Body of pancreas (tissue), 4 donors: ENCODE measurements at regions not wholly inside any gene's neighbourhood (a gene's known extent, or its start where the extent isn't known, plus 50 kb on each side); places are given as distances from the start of the nearest gene placed in this dataset.

ENCODE experiments used
- ATAC-seq: fragments of 150-250 bp; one replicate; pipeline ENCODE4 v1.9.1; 2016
- DNase-seq, 4 donors: peaks; one replicate each; pipeline ENCODE4 v3.0.0-alpha.2; 2019
- H3K27ac ChIP-seq, 4 donors: fragments of 200-600 bp; sonication (generic); 1 replicate in 3 of 4; 2 replicates in 1 of 4; pipeline versions ENCODE4 v1.5.1 to v1.6.1; 2016 to 2019; ENCODE audit warnings: mild to moderate bottlenecking in 1 of 4, mixed read lengths in 1 of 4, moderate library complexity in 1 of 4
- H3K27me3 ChIP-seq, 2 donors: fragments of 200-600 bp; sonication (generic); one replicate each; pipeline ENCODE4 v1.6.0; 2016; ENCODE audit warnings: mild to moderate bottlenecking in 1 of 2
- H3K36me3 ChIP-seq, 2 donors: fragments of 200-600 bp; sonication (generic); replicated peaks in 1 of 2; 2 replicates each; pipeline ENCODE4 v1.5.1; 2016; ENCODE audit warnings: low read depth in 2 of 2; ENCODE audit not compliant: insufficient read depth in 1 of 2
- H3K4me1 ChIP-seq: fragments of 200-600 bp; sonication (generic); one replicate; pipeline ENCODE4 v1.6.0; 2016
- H3K4me3 ChIP-seq, 2 donors: fragments of 200-600 bp; sonication (generic); 1 replicate in 1 of 2; 2 replicates in 1 of 2; pipeline ENCODE4 v1.5.1; 2016 to 2019
- H3K9me3 ChIP-seq, 3 donors: fragments of 200-600 bp; sonication (generic); 1 replicate in 2 of 3; 2 replicates in 1 of 3; pipeline ENCODE4 v1.5.1; 2016
- CTCF ChIP-seq, 7 experiments: fragments of 450-650 bp in 4 of 7; fragments of 200-600 bp in 3 of 7; sonication (generic) in 3 of 7; IDR thresholded peaks; one replicate each; pipeline ENCODE4 v1.5.1; 2016 to 2019; ENCODE audit warnings: antibody characterized with exemption in 7 of 7
- POLR2A ChIP-seq, 3 donors: fragments of 450-650 bp; IDR thresholded peaks; one replicate each; pipeline ENCODE4 v1.6.1; 2016; ENCODE audit warnings: antibody characterized with exemption in 3 of 3, mild to moderate bottlenecking in 2 of 3
- WGBS, 2 donors: methylation state at CpG; one replicate each; pipeline ENCODE4 v1.1.5; 2017; 5-methylcytosine and 5-hydroxymethylcytosine counted together
- intact Hi-C: fragments of 100-400 bp; cut with DNase I; formaldehyde crosslinking; loops from one replicate; pipeline ENCODE4 v1.15.1; 2023

- Histone ChIP-seq H3K4me3 (no peak overlapping the region), H3K9me3 (no peaks in the 10 kb centered on the region), H3K36me3 (no peaks in the 10 kb centered on the region), H3K4me1 (peaks cover 16% of the 10 kb centered on the region), H3K27me3 (no peaks in the 10 kb centered on the region), H3K27ac (no peak overlapping the region)
- 95 to 96% methylated on average over 3 of the region's 3 CpGs for WGBS, 2 donors
- ATAC-seq (no peak), DNase-seq (no peak)
- TF ChIP-seq CTCF (IDR thresholded peaks at IDR 0.05) (no peak), POLR2A (IDR thresholded peaks at IDR 0.05) (no peak)
- intact Hi-C loops = no loop called here
Observed at GRCh38 chr10:78817804-78818203, 251.0 kb upstream of the ZMIZ1 start.

GRCh38 chr10:78819361-78820006 lies 249.3 kb upstream of the ZMIZ1 start:
- intact Hi-C loops = no loop called here
- peaks cover 16% of the 10 kb centered on the region for H3K4me1 ChIP-seq
- no peaks in the 10 kb centered on the region for H3K36me3 ChIP-seq
- DNase-seq (no peak), ATAC-seq (no peak)
- no peaks in the 10 kb centered on the region for H3K9me3 ChIP-seq
- TF ChIP-seq POLR2A (IDR thresholded peaks at IDR 0.05) = no peak
- TF ChIP-seq CTCF (IDR thresholded peaks at IDR 0.05) = no peak
- WGBS, 2 donors = 92 to 93% methylated on average over 6 to 7 of the region's 7 CpGs
- no peak overlapping the region for H3K27ac ChIP-seq
- no peak overlapping the region for H3K4me3 ChIP-seq
- no peaks in the 10 kb centered on the region for H3K27me3 ChIP-seq

GRCh38 chr10:78820007-78820362 lies 248.8 kb upstream of the ZMIZ1 start:
- Histone ChIP-seq H3K36me3 (no peaks in the 10 kb centered on the region), H3K9me3 (no peaks in the 10 kb centered on the region), H3K27ac (no peak overlapping the region), H3K4me1 (peaks cover 16% of the 10 kb centered on the region), H3K4me3 (no peak overlapping the region), H3K27me3 (no peaks in the 10 kb centered on the region)
- no peak for ATAC-seq
- no peak for DNase-seq
- 70 to 72% methylated on average over 2 of the region's 2 CpGs for WGBS, 2 donors
- intact Hi-C loops = no loop called here
- TF ChIP-seq CTCF (IDR thresholded peaks at IDR 0.05) (no peak), POLR2A (IDR thresholded peaks at IDR 0.05) (no peak)

GRCh38 chr10:78821052-78821451 lies 247.7 kb upstream of the ZMIZ1 start:
- Histone ChIP-seq H3K9me3 (no peaks in the 10 kb centered on the region), H3K4me3 (no peak overlapping the region), H3K27ac (no peak overlapping the region), H3K27me3 (no peaks in the 10 kb centered on the region), H3K4me1 (peaks cover 9% of the 10 kb centered on the region), H3K36me3 (no peaks in the 10 kb centered on the region)
- TF ChIP-seq CTCF (IDR thresholded peaks at IDR 0.05) (no peak), POLR2A (IDR thresholded peaks at IDR 0.05) (no peak)
- DNase-seq = no peak
- intact Hi-C loops = no loop called here
- ATAC-seq = no peak
- 78 to 80% methylated on average over 4 of the region's 4 CpGs for WGBS, 2 donors
